Glutamatergic neuron (in vitro differentiated cells): ENCODE measurements at regions not wholly inside any gene's neighbourhood (a gene's known extent, or its start where the extent isn't known, plus 50 kb on each side); places are given as distances from the start of the nearest gene placed in this dataset.

Source experiments
- DNase-seq: peaks from one replicate; pipeline ENCODE4 v3.0.0; 2022
- H3K27ac Mint-ChIP-seq: one replicate; pipeline ENCODE4 v1.8.0; 2020; ENCODE audit warnings: mild to moderate bottlenecking, mixed read lengths, inconsistent platforms; ENCODE audit not compliant: unreplicated experiment
- H3K27me3 Mint-ChIP-seq: one replicate; pipeline ENCODE4 v1.8.0; 2020; ENCODE audit warnings: mild to moderate bottlenecking, moderate library complexity, mixed read lengths, inconsistent platforms; ENCODE audit not compliant: unreplicated experiment
- H3K36me3 Mint-ChIP-seq: one replicate; pipeline ENCODE4 v1.8.0; 2020; ENCODE audit warnings: mild to moderate bottlenecking, mixed read lengths, inconsistent platforms; ENCODE audit not compliant: unreplicated experiment
- H3K4me1 Mint-ChIP-seq: one replicate; pipeline ENCODE4 v1.8.0; 2020; ENCODE audit warnings: mild to moderate bottlenecking, low read depth, mixed read lengths, inconsistent platforms; ENCODE audit not compliant: unreplicated experiment
- H3K4me3 Mint-ChIP-seq: one replicate; pipeline ENCODE4 v1.8.0; 2020; ENCODE audit warnings: mild to moderate bottlenecking, mixed read lengths, inconsistent platforms; ENCODE audit not compliant: unreplicated experiment
- H3K9me3 Mint-ChIP-seq: one replicate; pipeline ENCODE4 v1.8.0; 2020; ENCODE audit warnings: mild to moderate bottlenecking, moderate library complexity, mixed read lengths, inconsistent platforms; ENCODE audit not compliant: unreplicated experiment
- CTCF ChIP-seq: fragments of 200-600 bp; sonication (generic); IDR thresholded peaks from one replicate; pipeline ENCODE4 v1.5.0; 2021; ENCODE audit not compliant: partially characterized antibody, unreplicated experiment

GRCh38 chr4:152021788-152022438 lies 261.1 kb upstream of the GATB start:
- H3K4me3 Mint-ChIP-seq = no peak overlapping the region
- no peaks in the 10 kb centered on the region for H3K36me3 Mint-ChIP-seq
- no peak for DNase-seq
- peaks cover 2% of the 10 kb centered on the region for H3K9me3 Mint-ChIP-seq
- peaks cover 2% of the 10 kb centered on the region for H3K27me3 Mint-ChIP-seq
- no peak for TF ChIP-seq CTCF
- H3K4me1 Mint-ChIP-seq = peaks cover 6% of the 10 kb centered on the region
- no peak overlapping the region for H3K27ac Mint-ChIP-seq

- TF ChIP-seq CTCF = no peak
- Mint-ChIP-seq H3K9me3 (peaks cover 2% of the 10 kb centered on the region), H3K27me3 (peaks cover 2% of the 10 kb centered on the region), H3K27ac (no peak overlapping the region), H3K4me3 (no peak overlapping the region), H3K36me3 (no peaks in the 10 kb centered on the region), H3K4me1 (no peaks in the 10 kb centered on the region)
- no peak for DNase-seq
Observed at GRCh38 chr4:152020073-152020472, 259.3 kb upstream of the GATB start.

GRCh38 chr4:152016303-152016620 lies 255.5 kb upstream of the GATB start:
- no peak for TF ChIP-seq CTCF
- Mint-ChIP-seq H3K4me3 (no peak overlapping the region), H3K4me1 (no peaks in the 10 kb centered on the region), H3K27me3 (peaks cover 2% of the 10 kb centered on the region), H3K9me3 (peaks cover 2% of the 10 kb centered on the region), H3K36me3 (peaks cover 5% of the 10 kb centered on the region), H3K27ac (no peak overlapping the region)
- no peak for DNase-seq

- H3K9me3 Mint-ChIP-seq = peaks cover 2% of the 10 kb centered on the region
- DNase-seq = no peak
- no peak for TF ChIP-seq CTCF
- H3K27me3 Mint-ChIP-seq = peaks cover 2% of the 10 kb centered on the region
- H3K27ac Mint-ChIP-seq = no peak overlapping the region
- H3K4me1 Mint-ChIP-seq = no peaks in the 10 kb centered on the region
- peaks cover 5% of the 10 kb centered on the region for H3K36me3 Mint-ChIP-seq
- no peak overlapping the region for H3K4me3 Mint-ChIP-seq
Observed at GRCh38 chr4:152015597-152016302, 254.9 kb upstream of the GATB start.

- Mint-ChIP-seq H3K36me3 (peaks cover 5% of the 10 kb centered on the region), H3K27ac (no peak overlapping the region), H3K27me3 (peaks cover 2% of the 10 kb centered on the region), H3K4me3 (no peak overlapping the region), H3K4me1 (peaks cover 3% of the 10 kb centered on the region), H3K9me3 (peaks cover 2% of the 10 kb centered on the region)
- DNase-seq = no peak
- TF ChIP-seq CTCF = no peak
Observed at GRCh38 chr4:152014280-152014679, 253.5 kb upstream of the GATB start.
